ENCODE measurements at regions not wholly inside any gene's neighbourhood (a gene's known extent, or its start where the extent isn't known, plus 50 kb on each side); places are given as distances from the start of the nearest gene placed in this dataset.

GRCh38 chr3:70580021-70580420 is 267.6 kb upstream of the MDFIC2 start:
- Histone ChIP-seq H4K20me1 (replicated peaks; ENCODE audit: control insufficient read depth, extremely low read depth, insufficient read depth, low read length) (no peaks in the 10 kb centered on the region), H3K4me3 (replicated peaks in 1 of 3; ENCODE audit: insufficient read depth in 1 of 3, low read depth in 1 of 3, low read length in 3 of 3) (no peak overlapping the region), H3K9ac (replicated peaks; ENCODE audit: extremely low read depth, insufficient read depth, low read length) (no peak overlapping the region), H3K4me1 (ENCODE audit: control insufficient read depth, extremely low read depth, insufficient read depth, low read length) (no peaks in the 10 kb centered on the region), H3K9me1 (replicated peaks; ENCODE audit: control insufficient read depth, extremely low read depth, insufficient read depth, low read length) (no peaks in the 10 kb centered on the region), H3K36me3 (ENCODE audit: control insufficient read depth in 2 of 2, extremely low read depth in 1 of 2, insufficient read depth in 2 of 2, low read length in 2 of 2) (no peaks in the 10 kb centered on the region), H3K9me3 (replicated peaks; ENCODE audit: control insufficient read depth, insufficient read depth, low read length) (no peaks in the 10 kb centered on the region), H3K27ac (ENCODE audit: insufficient read depth, low read depth, low read length) (no peak overlapping the region), H3K27me3 (ENCODE audit: control insufficient read depth in 2 of 2, insufficient read depth in 2 of 2, low read length in 2 of 2) (peaks cover 2 to 4% of the 10 kb centered on the region in 2 experiments), H3K79me2 (ENCODE audit: control insufficient read depth, insufficient read depth, low read length) (no peaks in the 10 kb centered on the region), H2AFZ (ENCODE audit: low read depth, low read length) (no peak overlapping the region), H3K4me2 (ENCODE audit: insufficient read depth, low read length) (no peak overlapping the region)
- CTCF ChIA-PET: interaction anchor here (0.8 to 1.3 kb wide), 2 partner anchors 9 to 29 kb away, joined by 3 to 5 read pairs; no protein-coding TSS in a partner anchor
- no peak for FAIRE-seq
- dilution Hi-C loops (cut with MboI; ENCODE audit: extremely low pct_ligation_motif_present, low sequenced_read_pairs) (no loop called here), intact Hi-C loops (cut with micrococcal nuclease) (no loop called here)
- DNase-seq (ENCODE audit: low read depth, low spot score): no peak
- BruUV-seq (replicated peaks): no TSS peak
- POLR2A ChIA-PET: no interaction called here
- TF ChIP-seq FOS (IDR thresholded peaks at IDR 0.05; ENCODE audit: borderline replicate concordance, insufficient read depth, low read length) (no peak), MYC (IDR thresholded peaks at IDR 0.05; ENCODE audit: low read depth, low read length) (no peak), GATA2 (IDR thresholded peaks at IDR 0.05; ENCODE audit: insufficient read depth, insufficient read length, low read depth, low read length) (no peak), JUN (IDR thresholded peaks at IDR 0.05; ENCODE audit: borderline replicate concordance, insufficient read depth, insufficient read length, low read depth) (no peak), EZH2 (IDR thresholded peaks at IDR 0.05; ENCODE audit: borderline replicate concordance, low read depth, low read length, severe bottlenecking) (no peak), POLR2AphosphoS5 (IDR thresholded peaks at IDR 0.05; ENCODE audit: insufficient read depth, low read depth, low read length) (no peak), POLR2A (IDR thresholded peaks at IDR 0.05; ENCODE audit: low read depth, low read length) (no peak)
- TF ChIP-seq, protein P1, sequence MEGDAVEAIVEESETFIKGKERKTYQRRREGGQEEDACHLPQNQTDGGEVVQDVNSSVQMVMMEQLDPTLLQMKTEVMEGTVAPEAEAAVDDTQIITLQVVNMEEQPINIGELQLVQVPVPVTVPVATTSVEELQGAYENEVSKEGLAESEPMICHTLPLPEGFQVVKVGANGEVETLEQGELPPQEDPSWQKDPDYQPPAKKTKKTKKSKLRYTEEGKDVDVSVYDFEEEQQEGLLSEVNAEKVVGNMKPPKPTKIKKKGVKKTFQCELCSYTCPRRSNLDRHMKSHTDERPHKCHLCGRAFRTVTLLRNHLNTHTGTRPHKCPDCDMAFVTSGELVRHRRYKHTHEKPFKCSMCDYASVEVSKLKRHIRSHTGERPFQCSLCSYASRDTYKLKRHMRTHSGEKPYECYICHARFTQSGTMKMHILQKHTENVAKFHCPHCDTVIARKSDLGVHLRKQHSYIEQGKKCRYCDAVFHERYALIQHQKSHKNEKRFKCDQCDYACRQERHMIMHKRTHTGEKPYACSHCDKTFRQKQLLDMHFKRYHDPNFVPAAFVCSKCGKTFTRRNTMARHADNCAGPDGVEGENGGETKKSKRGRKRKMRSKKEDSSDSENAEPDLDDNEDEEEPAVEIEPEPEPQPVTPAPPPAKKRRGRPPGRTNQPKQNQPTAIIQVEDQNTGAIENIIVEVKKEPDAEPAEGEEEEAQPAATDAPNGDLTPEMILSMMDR (IDR thresholded peaks at IDR 0.05; ENCODE audit: extremely low read depth in 1 of 2, insufficient read depth in 1 of 2, low read depth in 1 of 2, low read length in 2 of 2): no peak
- TF ChIP-seq, protein P2, sequence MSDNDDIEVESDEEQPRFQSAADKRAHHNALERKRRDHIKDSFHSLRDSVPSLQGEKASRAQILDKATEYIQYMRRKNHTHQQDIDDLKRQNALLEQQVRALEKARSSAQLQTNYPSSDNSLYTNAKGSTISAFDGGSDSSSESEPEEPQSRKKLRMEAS (IDR thresholded peaks at IDR 0.05; ENCODE audit: insufficient read depth, insufficient read length): no peak

All from endothelial cell of umbilical vein (primary cell).